ENCODE measurements at regions not wholly inside any gene's neighbourhood (a gene's known extent, or its start where the extent isn't known, plus 50 kb on each side); places are given as distances from the start of the nearest gene placed in this dataset.

DNA sequence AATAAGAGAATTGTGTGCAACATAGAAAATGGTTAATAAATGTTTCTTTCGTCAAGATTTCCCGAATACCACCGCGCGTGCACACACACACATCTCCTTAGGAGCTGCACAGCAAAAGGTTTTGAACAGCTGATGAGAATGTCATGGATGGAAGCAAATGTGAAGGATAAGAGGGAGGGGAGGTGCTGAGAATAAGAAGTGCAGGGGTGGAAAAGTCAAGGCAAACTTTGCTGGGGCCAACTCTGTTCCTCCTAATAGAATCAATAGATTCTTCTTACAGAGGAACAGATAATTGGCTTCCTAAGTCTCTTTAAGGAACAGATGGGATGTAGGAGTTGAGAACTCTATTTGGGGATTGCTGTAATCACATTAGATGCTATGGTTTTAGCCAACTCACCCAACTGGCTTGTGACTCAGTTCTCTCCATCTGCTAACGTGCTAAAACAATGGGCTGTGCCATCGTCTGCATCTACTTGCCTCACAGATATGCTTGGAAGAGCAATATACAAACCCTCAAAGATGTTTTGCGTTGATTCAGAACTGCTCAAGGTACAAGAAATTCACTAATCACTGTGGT, 408.2 kb upstream of the CELF2 start:
- no peak for FAIRE-seq
- POLR2A ChIA-PET = no interaction called here
- RAD21 ChIA-PET (ENCODE audit: unreplicated experiment) = no interaction called here

DNA sequence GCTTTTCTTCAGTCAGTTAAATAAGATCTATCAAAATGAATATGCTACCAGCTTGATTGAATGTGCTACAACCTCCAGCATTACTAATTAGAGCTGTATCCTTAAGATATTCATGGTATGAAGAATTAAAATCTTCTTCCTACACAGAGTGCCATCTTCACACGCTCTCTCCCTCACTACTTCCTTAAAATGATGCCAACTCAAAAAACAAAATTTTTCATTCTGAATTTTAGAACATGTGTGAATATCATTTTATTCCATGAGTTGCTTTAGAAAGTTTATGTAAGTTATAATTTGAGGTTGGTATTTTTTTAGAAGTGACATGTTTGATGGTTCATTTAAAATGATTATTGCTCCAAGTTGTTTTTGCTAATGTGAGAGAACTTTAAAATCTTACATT, 407.5 kb upstream of the CELF2 start:
- no peak overlapping the region for H3K4me3 ChIP-seq
- BruUV-seq (replicated peaks) = no TSS peak
- DNase-seq (ENCODE audit: low read depth, low spot score) (no peak), ATAC-seq (no peak), FAIRE-seq (no peak)
- ChIA-PET CTCF (no interaction called here), POLR2A (no interaction called here), SMC1A (ENCODE audit: uncharacterized antibody, unreplicated experiment) (no interaction called here), RAD21 (ENCODE audit: unreplicated experiment) (no interaction called here)
- no peak overlapping the region for H3K9ac ChIP-seq (ENCODE audit: control insufficient read depth, insufficient read depth, low read length)
- H3K36me3 ChIP-seq (ENCODE audit: control insufficient read depth in 2 of 2, insufficient read depth in 2 of 2, low read length in 1 of 2) = no peaks in the 10 kb centered on the region
- H3K9me3 ChIP-seq (replicated peaks; ENCODE audit: control insufficient read depth, insufficient read depth, low read length) = no peaks in the 10 kb centered on the region
- H3K27ac ChIP-seq (ENCODE audit: control insufficient read depth, insufficient read depth) = no peak overlapping the region
- H3K27me3 ChIP-seq (replicated peaks in 1 of 2; ENCODE audit: control insufficient read depth in 2 of 2, insufficient read depth in 2 of 2, low read length in 1 of 2) = no peaks in the 10 kb centered on the region; a peak in 1 of 4 replicates
- H4K20me1 ChIP-seq (ENCODE audit: control insufficient read depth, insufficient read depth) = no peaks in the 10 kb centered on the region
- no peaks in the 10 kb centered on the region for H3K79me2 ChIP-seq (ENCODE audit: control insufficient read depth, insufficient read depth, low read length)
- intact Hi-C loops (cut with micrococcal nuclease; ENCODE audit: unreplicated experiment) = no loop called here
- 0% methylated on average over 1 of the region's 1 CpG for WGBS (ENCODE audit: insufficient coverage, insufficient replicate concordance, low lambda C conversion rate, missing lambda C conversion rate)
- no peak overlapping the region for H2AFZ ChIP-seq (ENCODE audit: control insufficient read depth, low read depth, low read length)
- no peak overlapping the region for H3K4me2 ChIP-seq (ENCODE audit: control insufficient read depth, insufficient read depth)
- in situ Hi-C loops (cut with MboI) = no loop called here
- no peaks in the 10 kb centered on the region for H3K4me1 ChIP-seq (ENCODE audit: control insufficient read depth, insufficient read depth, low read length)
- TF ChIP-seq SREBF1 (IDR thresholded peaks at IDR 0.05; ENCODE audit: low read length) (no peak), ESRRA (IDR thresholded peaks at IDR 0.05; ENCODE audit: low read length) (no peak), CHD1 (IDR thresholded peaks at IDR 0.05; ENCODE audit: low read depth, low read length) (no peak), RAD21 (IDR thresholded peaks at IDR 0.05; ENCODE audit: insufficient read depth, low read depth, low read length) (no peak), STAT3 (IDR thresholded peaks at IDR 0.05; ENCODE audit: low read depth, low read length) (no peak), TAF1 (IDR thresholded peaks at IDR 0.05; ENCODE audit: borderline replicate concordance, low read depth, low read length) (no peak), ASH2L (IDR thresholded peaks at IDR 0.05; ENCODE audit: borderline replicate concordance, low read depth) (no peak), SIX5 (IDR thresholded peaks at IDR 0.05; ENCODE audit: low read depth, low read length, severe bottlenecking) (no peak), YY1 (IDR thresholded peaks at IDR 0.05; ENCODE audit: low read depth, low read length) (no peak), CREB1 (IDR thresholded peaks at IDR 0.05; ENCODE audit: low read depth) (no peak), NR2F1 (conservative IDR thresholded peaks at IDR 0.05) (no peak)
- TF ChIP-seq, protein P1, sequence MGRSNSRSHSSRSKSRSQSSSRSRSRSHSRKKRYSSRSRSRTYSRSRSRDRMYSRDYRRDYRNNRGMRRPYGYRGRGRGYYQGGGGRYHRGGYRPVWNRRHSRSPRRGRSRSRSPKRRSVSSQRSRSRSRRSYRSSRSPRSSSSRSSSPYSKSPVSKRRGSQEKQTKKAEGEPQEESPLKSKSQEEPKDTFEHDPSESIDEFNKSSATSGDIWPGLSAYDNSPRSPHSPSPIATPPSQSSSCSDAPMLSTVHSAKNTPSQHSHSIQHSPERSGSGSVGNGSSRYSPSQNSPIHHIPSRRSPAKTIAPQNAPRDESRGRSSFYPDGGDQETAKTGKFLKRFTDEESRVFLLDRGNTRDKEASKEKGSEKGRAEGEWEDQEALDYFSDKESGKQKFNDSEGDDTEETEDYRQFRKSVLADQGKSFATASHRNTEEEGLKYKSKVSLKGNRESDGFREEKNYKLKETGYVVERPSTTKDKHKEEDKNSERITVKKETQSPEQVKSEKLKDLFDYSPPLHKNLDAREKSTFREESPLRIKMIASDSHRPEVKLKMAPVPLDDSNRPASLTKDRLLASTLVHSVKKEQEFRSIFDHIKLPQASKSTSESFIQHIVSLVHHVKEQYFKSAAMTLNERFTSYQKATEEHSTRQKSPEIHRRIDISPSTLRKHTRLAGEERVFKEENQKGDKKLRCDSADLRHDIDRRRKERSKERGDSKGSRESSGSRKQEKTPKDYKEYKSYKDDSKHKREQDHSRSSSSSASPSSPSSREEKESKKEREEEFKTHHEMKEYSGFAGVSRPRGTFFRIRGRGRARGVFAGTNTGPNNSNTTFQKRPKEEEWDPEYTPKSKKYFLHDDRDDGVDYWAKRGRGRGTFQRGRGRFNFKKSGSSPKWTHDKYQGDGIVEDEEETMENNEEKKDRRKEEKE (IDR thresholded peaks at IDR 0.05) = no peak
- TF ChIP-seq, protein P2, sequence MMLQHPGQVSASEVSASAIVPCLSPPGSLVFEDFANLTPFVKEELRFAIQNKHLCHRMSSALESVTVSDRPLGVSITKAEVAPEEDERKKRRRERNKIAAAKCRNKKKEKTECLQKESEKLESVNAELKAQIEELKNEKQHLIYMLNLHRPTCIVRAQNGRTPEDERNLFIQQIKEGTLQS (IDR thresholded peaks at IDR 0.05; ENCODE audit: borderline replicate concordance, extremely low read depth, low read depth, low read length) = no peak

More for the DNA sequence above, 408.2 kb upstream of the CELF2 start:
- Histone ChIP-seq H3K9ac (ENCODE audit: control insufficient read depth, insufficient read depth, low read length) (no peak overlapping the region), H3K4me1 (ENCODE audit: control insufficient read depth, insufficient read depth, low read length) (no peaks in the 10 kb centered on the region), H3K4me2 (ENCODE audit: control insufficient read depth, insufficient read depth) (no peak overlapping the region), H2AFZ (ENCODE audit: control insufficient read depth, low read depth, low read length) (no peak overlapping the region), H3K36me3 (ENCODE audit: control insufficient read depth in 2 of 2, insufficient read depth in 2 of 2, low read length in 1 of 2) (no peaks in the 10 kb centered on the region), H3K27ac (ENCODE audit: control insufficient read depth, insufficient read depth) (no peak overlapping the region), H4K20me1 (ENCODE audit: control insufficient read depth, insufficient read depth) (no peaks in the 10 kb centered on the region), H3K79me2 (ENCODE audit: control insufficient read depth, insufficient read depth, low read length) (no peaks in the 10 kb centered on the region), H3K27me3 (replicated peaks in 1 of 2; ENCODE audit: control insufficient read depth in 2 of 2, insufficient read depth in 2 of 2, low read length in 1 of 2) (no peaks in the 10 kb centered on the region; a peak in 1 of 4 replicates), H3K9me3 (replicated peaks; ENCODE audit: control insufficient read depth, insufficient read depth, low read length) (no peaks in the 10 kb centered on the region), H3K4me3 (no peak overlapping the region)
- intact Hi-C loops (cut with micrococcal nuclease; ENCODE audit: unreplicated experiment) = no loop called here
- no TSS peak for BruUV-seq (replicated peaks)
- 39% methylated on average over 8 of the region's 8 CpGs for WGBS (ENCODE audit: insufficient coverage, insufficient replicate concordance, low lambda C conversion rate, missing lambda C conversion rate)
- ATAC-seq = no peak
- SMC1A ChIA-PET (ENCODE audit: uncharacterized antibody, unreplicated experiment) = no interaction called here
- TF ChIP-seq, protein P3, sequence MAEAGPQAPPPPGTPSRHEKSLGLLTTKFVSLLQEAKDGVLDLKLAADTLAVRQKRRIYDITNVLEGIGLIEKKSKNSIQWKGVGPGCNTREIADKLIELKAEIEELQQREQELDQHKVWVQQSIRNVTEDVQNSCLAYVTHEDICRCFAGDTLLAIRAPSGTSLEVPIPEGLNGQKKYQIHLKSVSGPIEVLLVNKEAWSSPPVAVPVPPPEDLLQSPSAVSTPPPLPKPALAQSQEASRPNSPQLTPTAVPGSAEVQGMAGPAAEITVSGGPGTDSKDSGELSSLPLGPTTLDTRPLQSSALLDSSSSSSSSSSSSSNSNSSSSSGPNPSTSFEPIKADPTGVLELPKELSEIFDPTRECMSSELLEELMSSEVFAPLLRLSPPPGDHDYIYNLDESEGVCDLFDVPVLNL (IDR thresholded peaks at IDR 0.05; ENCODE audit: low read depth, low read length) = no peak
- TF ChIP-seq BMI1 (IDR thresholded peaks at IDR 0.05; ENCODE audit: borderline replicate concordance) (no peak), RAD51 (IDR thresholded peaks at IDR 0.05) (no peak)
- CTCF ChIA-PET = no interaction called here
- no peak for DNase-seq (ENCODE audit: low read depth, low spot score)
- in situ Hi-C loops (cut with MboI) = no loop called here
